ENCODE measurements at regions not wholly inside any gene's neighbourhood (a gene's known extent, or its start where the extent isn't known, plus 50 kb on each side); places are given as distances from the start of the nearest gene placed in this dataset.

- no peak for DNase-seq (ENCODE audit: low spot score)
- TF ChIP-seq, protein P1, sequence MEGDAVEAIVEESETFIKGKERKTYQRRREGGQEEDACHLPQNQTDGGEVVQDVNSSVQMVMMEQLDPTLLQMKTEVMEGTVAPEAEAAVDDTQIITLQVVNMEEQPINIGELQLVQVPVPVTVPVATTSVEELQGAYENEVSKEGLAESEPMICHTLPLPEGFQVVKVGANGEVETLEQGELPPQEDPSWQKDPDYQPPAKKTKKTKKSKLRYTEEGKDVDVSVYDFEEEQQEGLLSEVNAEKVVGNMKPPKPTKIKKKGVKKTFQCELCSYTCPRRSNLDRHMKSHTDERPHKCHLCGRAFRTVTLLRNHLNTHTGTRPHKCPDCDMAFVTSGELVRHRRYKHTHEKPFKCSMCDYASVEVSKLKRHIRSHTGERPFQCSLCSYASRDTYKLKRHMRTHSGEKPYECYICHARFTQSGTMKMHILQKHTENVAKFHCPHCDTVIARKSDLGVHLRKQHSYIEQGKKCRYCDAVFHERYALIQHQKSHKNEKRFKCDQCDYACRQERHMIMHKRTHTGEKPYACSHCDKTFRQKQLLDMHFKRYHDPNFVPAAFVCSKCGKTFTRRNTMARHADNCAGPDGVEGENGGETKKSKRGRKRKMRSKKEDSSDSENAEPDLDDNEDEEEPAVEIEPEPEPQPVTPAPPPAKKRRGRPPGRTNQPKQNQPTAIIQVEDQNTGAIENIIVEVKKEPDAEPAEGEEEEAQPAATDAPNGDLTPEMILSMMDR (IDR thresholded peaks at IDR 0.05; ENCODE audit: extremely low read depth, insufficient read depth, missing control alignments) = no peak
- in situ Hi-C loops (cut with MboI; ENCODE audit: low pct_unique_long_range_greater_than_20kb, low sequenced_read_pairs, unreplicated experiment) = loop anchor here (25.0 kb wide), 1 partner anchor 867 kb away; no protein-coding TSS in a partner anchor
Observed at GRCh38 chr7:70870349-70870748, 261.6 kb upstream of the GALNT17 start.

DNA sequence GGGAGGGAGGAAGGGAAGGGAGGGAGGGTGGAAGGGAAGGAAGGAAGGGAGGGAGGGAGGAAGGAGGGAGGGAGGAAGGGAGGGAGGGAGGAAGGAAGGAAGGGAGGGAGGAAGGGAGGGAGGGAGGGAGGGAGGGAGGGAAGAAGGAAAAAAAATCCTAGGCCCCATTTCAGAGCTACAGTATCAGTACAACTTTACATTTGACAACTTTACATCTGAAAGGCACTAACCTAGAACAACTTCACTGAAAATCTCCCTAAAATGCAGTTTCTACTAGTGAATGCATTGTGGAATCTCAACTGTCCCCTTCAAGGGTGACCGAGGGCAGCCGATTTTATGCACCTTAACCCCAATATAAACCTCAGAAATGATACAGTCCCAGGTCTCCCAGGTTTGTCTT is 259.8 kb upstream of the GALNT17 start:
- DNase-seq (ENCODE audit: low spot score) = no peak
- in situ Hi-C loops (cut with MboI; ENCODE audit: low pct_unique_long_range_greater_than_20kb, low sequenced_read_pairs, unreplicated experiment) = loop anchor here (25.0 kb wide), 1 partner anchor 865 kb away; no protein-coding TSS in a partner anchor
- TF ChIP-seq, protein P1 (IDR thresholded peaks at IDR 0.05; ENCODE audit: extremely low read depth, insufficient read depth, missing control alignments) = no peak

GRCh38 chr7:70881167-70881847 is 250.6 kb upstream of the GALNT17 start:
- no peak for DNase-seq (ENCODE audit: low spot score)
- TF ChIP-seq, protein P1 (IDR thresholded peaks at IDR 0.05; ENCODE audit: extremely low read depth, insufficient read depth, missing control alignments) = no peak
- in situ Hi-C loops (cut with MboI; ENCODE audit: low pct_unique_long_range_greater_than_20kb, low sequenced_read_pairs, unreplicated experiment) = no loop called here

GRCh38 chr7:70883750-70884439 is 248.0 kb upstream of the GALNT17 start:
- TF ChIP-seq, protein P1 (IDR thresholded peaks at IDR 0.05; ENCODE audit: extremely low read depth, insufficient read depth, missing control alignments) = no peak
- in situ Hi-C loops (cut with MboI; ENCODE audit: low pct_unique_long_range_greater_than_20kb, low sequenced_read_pairs, unreplicated experiment) = no loop called here
- DNase-seq (ENCODE audit: low spot score) = no peak

- no peak for DNase-seq (ENCODE audit: low spot score)
- TF ChIP-seq, protein P1 (IDR thresholded peaks at IDR 0.05; ENCODE audit: extremely low read depth, insufficient read depth, missing control alignments) = no peak
- in situ Hi-C loops (cut with MboI; ENCODE audit: low pct_unique_long_range_greater_than_20kb, low sequenced_read_pairs, unreplicated experiment) = no loop called here
Observed at GRCh38 chr7:70884440-70884764, 247.5 kb upstream of the GALNT17 start.

GRCh38 chr7:70884809-70885208 is 247.1 kb upstream of the GALNT17 start:
- DNase-seq (ENCODE audit: low spot score) = no peak
- TF ChIP-seq, protein P1 (IDR thresholded peaks at IDR 0.05; ENCODE audit: extremely low read depth, insufficient read depth, missing control alignments) = no peak
- in situ Hi-C loops (cut with MboI; ENCODE audit: low pct_unique_long_range_greater_than_20kb, low sequenced_read_pairs, unreplicated experiment) = no loop called here

All from GM13977 (cell line).